Breast epithelium (tissue), 3 donors: ENCODE measurements at regions not wholly inside any gene's neighbourhood (a gene's known extent, or its start where the extent isn't known, plus 50 kb on each side); places are given as distances from the start of the nearest gene placed in this dataset.

Experiments
- CTCF ChIP-seq, 3 donors: fragments of 450-650 bp; IDR thresholded peaks; one replicate each; pipeline ENCODE4 v1.5.1; 2016 to 2017; ENCODE audit warnings: antibody characterized with exemption in 3 of 3, mild to moderate bottlenecking in 3 of 3, moderate library complexity in 3 of 3
- POLR2A ChIP-seq: fragments of 450-650 bp; IDR thresholded peaks from one replicate; pipeline ENCODE4 v1.6.1; 2016; ENCODE audit warnings: antibody characterized with exemption, mild to moderate bottlenecking, moderate library complexity
- POLR2AphosphoS5 ChIP-seq, 3 donors: sonication (generic); formaldehyde crosslinking; IDR thresholded peaks; one replicate each; pipeline ENCODE4 v1.6.1; 2017; ENCODE audit warnings: antibody characterized with exemption in 3 of 3

GRCh38 chr2:57453945-57454344 lies 592.7 kb upstream of the VRK2 start:
- TF ChIP-seq CTCF (IDR thresholded peaks at IDR 0.05) (no peak), POLR2A (no peak), POLR2AphosphoS5 (IDR thresholded peaks at IDR 0.05) (no peak)
